ENCODE measurements at regions not wholly inside any gene's neighbourhood (a gene's known extent, or its start where the extent isn't known, plus 50 kb on each side); places are given as distances from the start of the nearest gene placed in this dataset.
A peak's percentile ranks its signal among the peaks of the same experiment; 100 is the strongest.

- POLR2A ChIA-PET, result interaction anchor here (1.0 kb wide), 1 partner anchor 79 kb away, joined by 3 read pairs; the partner anchor contains the start of gene BTG1
- Histone ChIP-seq H3K27ac (0 out of 6 replicates have a peak overlapping the region, but pooled peaks of 1 of the 2 experiments have one; percentile 4), H3K4me1 (peaks cover 11% of the 10 kb centered on the region), H3K9me3 (no peaks in the 10 kb centered on the region), H3K4me2 (peak overlapping the region; percentile 24), H3K4me3 (no peak overlapping the region)
- WGBS (ENCODE audit: missing lambda C conversion rate), result 53% methylated on average over 6 of the region's 6 CpGs
- peak; percentile 52 to 54; a peak in 4 of 6 replicates for ATAC-seq
- CTCF ChIA-PET, result interaction anchor here (2.2 kb wide), 1 partner anchor 843 kb away, joined by 6 read pairs; no protein-coding TSS in a partner anchor
- DNase-seq (ENCODE audit: low read depth in 1 of 2, low spot score in 1 of 2), result peak in 1 of 2 experiments; percentile 39
- TF ChIP-seq RNF2 (IDR thresholded peaks at IDR 0.05; ENCODE audit: borderline replicate concordance, low read depth) (no peak), FOSL2 (IDR thresholded peaks at IDR 0.05) (no peak), FOSL2 (CRISPR knock-in tag; IDR thresholded peaks at IDR 0.05) (peak; percentile 33; the same call in 1 of the 2 replicates), HES2 (IDR thresholded peaks at IDR 0.05) (no peak), CBX8 (IDR thresholded peaks at IDR 0.05) (no peak), ATOH8 (CRISPR knock-in tag; IDR thresholded peaks at IDR 0.05; ENCODE audit: low read depth) (no peak)
- no peak for FAIRE-seq
Observed at GRCh38 chr12:92224685-92225331, 79.2 kb upstream of the BTG1 start.

- FAIRE-seq (no peak), ATAC-seq (no peak), DNase-seq (ENCODE audit: low read depth in 1 of 2, low spot score in 1 of 2) (no peak)
- TF ChIP-seq MAX (IDR thresholded peaks at IDR 0.05) (no peak), KDM5A (IDR thresholded peaks at IDR 0.05) (no peak), ZC3H11A (IDR thresholded peaks at IDR 0.05) (no peak), ELK1 (IDR thresholded peaks at IDR 0.05; ENCODE audit: low read depth, low read length) (no peak)
- ChIA-PET CTCF (interaction anchor here (1.0 kb wide), 1 partner anchor 11 kb away, joined by 3 read pairs; no protein-coding TSS in a partner anchor), POLR2A (no interaction called here)
- WGBS (ENCODE audit: missing lambda C conversion rate), result 93% methylated on average over 1 of the region's 1 CpG
- H3K27ac ChIP-seq, result no peak overlapping the region
- no peak overlapping the region for H3K4me2 ChIP-seq
- H3K4me3 ChIP-seq, result no peak overlapping the region
- peaks cover 11% of the 10 kb centered on the region for H3K4me1 ChIP-seq
- no peaks in the 10 kb centered on the region for H3K9me3 ChIP-seq
Observed at GRCh38 chr12:92223481-92223880, 77.8 kb upstream of the BTG1 start.

GRCh38 chr12:92221656-92222315 lies 76.1 kb upstream of the BTG1 start:
- H3K9me3 ChIP-seq, result no peaks in the 10 kb centered on the region
- TF ChIP-seq POLR2A (IDR thresholded peaks at IDR 0.05; ENCODE audit: low read length) (no peak), CTCF (IDR thresholded peaks at IDR 0.05) (no peak), ZC3H11A (IDR thresholded peaks at IDR 0.05) (no peak), NFE2L2 (conservative IDR thresholded peaks at IDR 0.05; ENCODE audit: low read length) (no peak), MAFK (IDR thresholded peaks at IDR 0.05; ENCODE audit: partially characterized antibody) (no peak), RCOR1 (IDR thresholded peaks at IDR 0.05; ENCODE audit: low read depth, low read length) (no peak), BCL3 (IDR thresholded peaks at IDR 0.05) (no peak)
- 62% methylated on average over 5 of the region's 5 CpGs for WGBS (ENCODE audit: missing lambda C conversion rate)
- POLR2A ChIA-PET, result no interaction called here
- no peak overlapping the region for H3K4me3 ChIP-seq
- no peak overlapping the region for H3K4me2 ChIP-seq
- CTCF ChIA-PET, result interaction anchor here (0.6 to 1.4 kb wide), 2 partner anchors 9 to 74 kb away, joined by 3 to 4 read pairs; no protein-coding TSS in a partner anchor
- no peak for ATAC-seq
- no peak for FAIRE-seq
- peaks cover 11% of the 10 kb centered on the region for H3K4me1 ChIP-seq
- no peak overlapping the region for H3K27ac ChIP-seq
- DNase-seq (ENCODE audit: low read depth in 1 of 2, low spot score in 1 of 2), result no peak

Data from A549 (cell line).